ENCODE measurements at regions not wholly inside any gene's neighbourhood (a gene's known extent, or its start where the extent isn't known, plus 50 kb on each side); places are given as distances from the start of the nearest gene placed in this dataset.

DNA sequence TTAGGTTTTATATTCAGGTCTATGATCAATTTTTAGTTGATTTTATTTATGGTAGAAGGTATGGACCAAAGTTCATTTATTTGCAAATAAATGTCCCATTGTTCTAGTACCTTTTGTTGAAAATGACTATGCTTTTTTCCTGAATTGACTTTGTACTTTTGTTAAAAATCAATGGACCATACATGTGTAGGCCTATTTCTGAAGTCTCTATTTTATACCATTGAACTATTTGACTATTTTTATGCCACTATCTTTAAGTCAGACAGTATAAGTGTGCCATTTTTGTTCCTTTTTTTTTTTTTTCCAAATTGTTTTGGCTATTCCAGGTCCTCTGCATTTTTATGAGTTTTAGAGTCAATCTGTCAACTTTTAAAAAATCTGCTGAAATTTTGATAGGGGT lies 73.6 kb upstream of the UGP2 start:
- TF ChIP-seq, protein P1, sequence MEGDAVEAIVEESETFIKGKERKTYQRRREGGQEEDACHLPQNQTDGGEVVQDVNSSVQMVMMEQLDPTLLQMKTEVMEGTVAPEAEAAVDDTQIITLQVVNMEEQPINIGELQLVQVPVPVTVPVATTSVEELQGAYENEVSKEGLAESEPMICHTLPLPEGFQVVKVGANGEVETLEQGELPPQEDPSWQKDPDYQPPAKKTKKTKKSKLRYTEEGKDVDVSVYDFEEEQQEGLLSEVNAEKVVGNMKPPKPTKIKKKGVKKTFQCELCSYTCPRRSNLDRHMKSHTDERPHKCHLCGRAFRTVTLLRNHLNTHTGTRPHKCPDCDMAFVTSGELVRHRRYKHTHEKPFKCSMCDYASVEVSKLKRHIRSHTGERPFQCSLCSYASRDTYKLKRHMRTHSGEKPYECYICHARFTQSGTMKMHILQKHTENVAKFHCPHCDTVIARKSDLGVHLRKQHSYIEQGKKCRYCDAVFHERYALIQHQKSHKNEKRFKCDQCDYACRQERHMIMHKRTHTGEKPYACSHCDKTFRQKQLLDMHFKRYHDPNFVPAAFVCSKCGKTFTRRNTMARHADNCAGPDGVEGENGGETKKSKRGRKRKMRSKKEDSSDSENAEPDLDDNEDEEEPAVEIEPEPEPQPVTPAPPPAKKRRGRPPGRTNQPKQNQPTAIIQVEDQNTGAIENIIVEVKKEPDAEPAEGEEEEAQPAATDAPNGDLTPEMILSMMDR (conservative IDR thresholded peaks at IDR 0.05): no peak
- TF ChIP-seq ZFX (IDR thresholded peaks at IDR 0.05): no peak

Measured in C4-2B (cell line).